ENCODE measurements at regions not wholly inside any gene's neighbourhood (a gene's known extent, or its start where the extent isn't known, plus 50 kb on each side); places are given as distances from the start of the nearest gene placed in this dataset.

- Histone ChIP-seq H3K4me1 (no peaks in the 10 kb centered on the region), H3K36me3 (no peaks in the 10 kb centered on the region), H3K4me3 (no peak overlapping the region), H3K27ac (no peak overlapping the region), H3K9me3 (no peaks in the 10 kb centered on the region), H3K27me3 (no peaks in the 10 kb centered on the region)
- no peak for DNase-seq
- no peak for ATAC-seq
- TF ChIP-seq POLR2A (IDR thresholded peaks at IDR 0.05): no peak
- TF ChIP-seq CTCF (IDR thresholded peaks at IDR 0.05): no peak
- 60% methylated on average over 2 of the region's 2 CpGs for WGBS (ENCODE audit: insufficient coverage, low coverage, low lambda C conversion rate, missing lambda C conversion rate)
- intact Hi-C loops (cut with DNase I): no loop called here
Observed at GRCh38 chr13:78030341-78030896, 111.8 kb upstream of the EDNRB start.

GRCh38 chr13:78029901-78030300 is 111.3 kb upstream of the EDNRB start:
- Histone ChIP-seq H3K9me3 (no peaks in the 10 kb centered on the region), H3K36me3 (no peaks in the 10 kb centered on the region), H3K4me3 (no peak overlapping the region), H3K4me1 (no peaks in the 10 kb centered on the region), H3K27me3 (no peaks in the 10 kb centered on the region), H3K27ac (no peak overlapping the region)
- DNase-seq: no peak
- no peak for ATAC-seq
- WGBS (ENCODE audit: insufficient coverage, low coverage, low lambda C conversion rate, missing lambda C conversion rate): 69% methylated on average over 6 of the region's 6 CpGs
- TF ChIP-seq CTCF (IDR thresholded peaks at IDR 0.05) (no peak), POLR2A (IDR thresholded peaks at IDR 0.05) (no peak)
- intact Hi-C loops (cut with DNase I): no loop called here

GRCh38 chr13:78028960-78029359 is 110.3 kb upstream of the EDNRB start:
- 60% methylated on average over 1 of the region's 1 CpG for WGBS (ENCODE audit: insufficient coverage, low coverage, low lambda C conversion rate, missing lambda C conversion rate)
- Histone ChIP-seq H3K27ac (no peak overlapping the region), H3K36me3 (no peaks in the 10 kb centered on the region), H3K9me3 (no peaks in the 10 kb centered on the region), H3K27me3 (no peaks in the 10 kb centered on the region), H3K4me3 (no peak overlapping the region), H3K4me1 (no peaks in the 10 kb centered on the region)
- TF ChIP-seq POLR2A (IDR thresholded peaks at IDR 0.05) (no peak), CTCF (IDR thresholded peaks at IDR 0.05) (no peak)
- ATAC-seq (no peak), DNase-seq (no peak)
- intact Hi-C loops (cut with DNase I): no loop called here

- ATAC-seq: no peak
- intact Hi-C loops (cut with DNase I): no loop called here
- H3K4me3 ChIP-seq: no peak overlapping the region
Observed at GRCh38 chr13:78024996-78025395, 106.4 kb upstream of the EDNRB start.

More at GRCh38 chr13:78024996-78025395, 106.4 kb upstream of the EDNRB start:
- Histone ChIP-seq H3K27ac (no peak overlapping the region), H3K36me3 (no peaks in the 10 kb centered on the region), H3K9me3 (no peaks in the 10 kb centered on the region), H3K27me3 (no peaks in the 10 kb centered on the region), H3K4me1 (no peaks in the 10 kb centered on the region)
- no peak for TF ChIP-seq POLR2A (IDR thresholded peaks at IDR 0.05)
- no peak for TF ChIP-seq CTCF (IDR thresholded peaks at IDR 0.05)
- DNase-seq: no peak
